HG02938 (cell line): ENCODE measurements at regions not wholly inside any gene's neighbourhood (a gene's known extent, or its start where the extent isn't known, plus 50 kb on each side); places are given as distances from the start of the nearest gene placed in this dataset.

Source experiments
- ATAC-seq: cut with Tn5 transposase; IDR thresholded peaks from one replicate; pipeline ENCODE4 v1.9.1; 2021; ENCODE audit warnings: mild to moderate bottlenecking, moderate library complexity; ENCODE audit not compliant: unreplicated experiment

- no peak for ATAC-seq
These were observed 506.7 kb upstream of the CDH18 start for GRCh38 chr5:20494706-20495105.

DNA sequence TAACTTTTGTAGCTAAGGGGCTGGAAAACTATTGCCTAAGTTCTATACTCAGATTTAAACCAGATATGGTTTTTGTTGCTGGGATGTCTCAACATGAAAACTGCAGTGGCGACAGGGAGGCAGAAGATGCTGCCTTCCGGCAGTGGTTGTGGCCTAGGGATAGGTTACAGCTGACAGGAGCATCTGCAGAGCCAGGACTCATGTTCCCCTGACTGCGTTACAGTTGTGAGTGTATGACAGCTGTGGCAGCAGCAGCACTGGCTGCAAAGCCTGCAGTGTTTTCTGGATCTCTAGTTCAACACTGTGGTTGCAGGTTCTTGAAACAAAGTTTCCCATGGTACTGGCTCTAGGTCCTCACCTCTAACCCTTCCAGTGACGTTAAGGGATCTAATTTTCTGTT lies 498.8 kb upstream of the CDH18 start:
- ATAC-seq, result no peak

DNA sequence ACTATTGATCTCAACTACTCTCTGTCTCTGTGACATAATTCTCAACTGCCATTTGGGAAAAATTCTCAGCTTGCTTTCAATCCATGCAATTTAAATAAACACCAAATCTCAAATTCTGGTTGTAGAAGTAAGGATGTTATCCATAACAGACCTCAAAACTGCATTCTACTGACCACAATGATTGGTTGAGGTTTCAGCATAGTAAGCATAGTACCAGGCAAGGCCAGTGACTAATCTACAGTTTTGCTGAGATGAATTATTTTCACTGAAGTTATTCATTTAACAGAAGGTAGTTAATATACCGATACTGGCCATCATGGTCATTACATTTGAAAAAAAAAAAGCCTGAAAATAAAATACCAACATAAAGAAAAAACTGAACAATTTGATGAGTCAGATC lies 488.0 kb upstream of the CDH18 start:
- no peak for ATAC-seq

DNA sequence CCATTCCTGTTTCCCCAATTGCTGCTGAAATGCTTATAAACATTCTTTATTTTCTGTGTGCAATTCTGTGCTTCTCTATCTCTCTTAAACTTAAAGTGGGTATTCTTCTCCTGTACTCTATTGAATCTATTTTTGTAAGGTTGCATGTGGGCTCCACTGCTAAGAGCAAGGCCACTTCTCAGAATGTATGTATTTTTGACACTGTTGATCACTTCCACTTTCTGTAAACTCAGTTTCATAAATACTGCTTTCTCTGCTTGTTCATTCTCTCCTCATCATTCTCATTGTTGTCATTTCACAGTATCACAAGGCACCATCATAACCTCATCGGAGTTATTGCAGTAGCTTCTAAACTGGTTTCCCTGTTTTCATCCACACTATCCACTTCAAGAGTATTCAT lies 483.0 kb upstream of the CDH18 start:
- no peak for ATAC-seq

DNA sequence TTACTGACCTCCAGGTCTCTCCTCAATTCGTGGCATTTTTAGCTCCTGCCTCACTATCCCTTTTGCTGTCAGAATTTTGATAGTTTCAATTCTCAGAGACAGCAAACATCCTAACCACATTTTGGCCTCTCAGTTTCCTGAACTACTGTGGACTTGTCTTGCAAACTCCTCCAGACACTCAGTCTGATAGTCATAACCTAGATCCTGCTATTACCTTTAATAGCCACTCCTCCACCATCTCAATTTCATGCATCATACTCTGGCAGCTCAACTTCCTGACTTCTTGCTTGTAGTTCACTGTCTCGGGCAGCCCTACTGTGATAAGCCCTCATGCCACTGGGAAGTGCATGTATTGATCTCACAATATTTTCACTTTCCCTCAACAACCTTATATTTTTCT lies 481.8 kb upstream of the CDH18 start:
- no peak for ATAC-seq

DNA sequence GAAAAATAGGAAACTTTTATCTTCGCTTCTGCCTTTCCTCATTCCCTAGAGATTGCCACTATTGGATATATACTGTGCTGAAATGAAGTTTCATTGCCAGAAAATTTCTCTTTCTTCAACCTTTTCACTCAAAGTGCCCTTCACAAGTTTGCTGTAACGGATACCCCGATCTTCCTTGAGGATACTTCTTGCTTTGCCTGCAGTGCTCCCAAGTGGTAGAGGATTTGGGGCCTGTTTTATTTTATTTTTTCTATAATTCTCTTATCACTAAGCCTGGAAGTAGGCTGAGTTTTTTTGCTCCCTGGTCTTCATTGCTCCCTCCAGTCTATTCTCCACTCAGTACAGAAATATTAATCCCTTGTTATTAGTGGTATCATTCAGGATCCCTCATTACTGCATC lies 481.4 kb upstream of the CDH18 start:
- no peak for ATAC-seq

DNA sequence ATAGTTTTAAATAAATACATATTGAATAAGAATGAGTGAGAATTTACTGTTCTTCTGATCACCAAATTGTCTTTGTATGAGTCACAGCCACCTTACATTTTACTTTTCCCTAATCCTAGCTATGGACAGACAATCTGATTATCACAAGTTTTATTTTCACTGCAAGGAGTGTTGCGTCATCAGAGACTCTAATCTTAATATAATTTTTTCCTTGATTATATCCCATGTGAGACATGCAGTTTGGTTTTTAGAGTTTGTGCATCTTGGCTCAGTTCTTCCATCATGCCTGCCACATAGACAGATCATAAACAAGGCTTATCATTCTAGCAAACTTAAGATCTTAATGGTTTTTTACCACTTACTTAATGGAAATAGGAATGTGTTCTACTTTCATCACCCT lies 478.5 kb upstream of the CDH18 start:
- no peak for ATAC-seq

DNA sequence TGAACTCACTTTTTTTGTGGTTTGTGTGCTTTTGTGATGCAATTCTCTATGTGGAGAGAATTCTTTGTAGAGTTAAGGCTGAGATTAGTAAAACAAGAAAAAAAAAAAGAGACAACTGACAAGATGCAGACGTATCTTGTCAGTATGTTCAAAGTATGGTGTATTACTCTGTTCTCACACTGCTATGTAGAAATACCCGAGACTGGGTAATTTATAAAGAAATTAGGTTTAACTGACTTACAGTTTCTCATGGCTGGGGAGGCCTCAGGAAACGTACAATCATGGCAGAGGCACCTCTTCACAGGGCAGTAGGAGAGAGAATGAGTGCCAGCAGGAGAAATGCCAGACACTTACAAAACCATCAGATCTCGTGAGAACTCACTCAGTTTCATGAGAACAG lies 475.2 kb upstream of the CDH18 start:
- no peak for ATAC-seq

DNA sequence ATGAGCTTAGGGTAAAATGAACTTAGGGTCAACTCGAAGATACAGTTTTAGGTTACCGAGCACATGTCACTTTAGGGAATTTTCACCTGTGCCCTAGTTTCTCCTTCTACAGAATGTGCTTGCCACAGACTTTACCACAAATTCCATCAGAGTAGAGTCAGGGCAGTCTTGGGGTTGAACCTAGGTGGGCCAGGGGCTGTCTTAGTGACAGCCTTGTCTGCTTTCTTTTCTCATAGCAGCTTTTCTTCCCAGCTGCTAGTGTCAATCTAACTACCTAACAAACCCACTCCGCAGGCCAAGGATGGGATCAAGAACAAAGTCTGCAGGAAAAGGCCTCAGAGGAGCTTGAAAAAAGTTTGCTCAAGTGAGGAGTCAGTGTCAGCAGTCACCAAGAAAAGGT lies 458.1 kb upstream of the CDH18 start:
- no peak for ATAC-seq

GRCh38 chr5:20445326-20445860 lies 457.4 kb upstream of the CDH18 start:
- no peak for ATAC-seq

DNA sequence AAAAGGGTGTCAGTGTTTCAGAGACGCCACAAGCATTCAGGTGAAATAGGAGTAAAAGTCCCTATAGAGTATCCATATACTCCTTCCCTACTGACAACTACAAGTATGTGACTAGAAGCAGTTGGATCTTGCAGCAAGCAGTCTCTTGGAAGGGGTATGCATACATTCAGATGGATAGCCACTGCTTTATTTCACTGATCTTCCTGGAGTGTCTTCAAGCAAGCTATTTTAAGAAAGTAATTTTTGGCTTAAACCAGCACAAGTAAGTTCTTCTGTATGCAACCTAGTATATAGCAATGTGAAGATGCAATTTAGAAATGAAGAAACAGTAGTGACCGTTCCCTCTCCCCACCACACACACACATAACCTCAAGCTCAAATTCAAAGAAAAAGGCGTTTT lies 446.8 kb upstream of the CDH18 start:
- no peak for ATAC-seq

- no peak for ATAC-seq
These were observed 433.1 kb upstream of the CDH18 start for GRCh38 chr5:20420991-20421595.
